ENCODE measurements at regions not wholly inside any gene's neighbourhood (a gene's known extent, or its start where the extent isn't known, plus 50 kb on each side); places are given as distances from the start of the nearest gene placed in this dataset.

DNA sequence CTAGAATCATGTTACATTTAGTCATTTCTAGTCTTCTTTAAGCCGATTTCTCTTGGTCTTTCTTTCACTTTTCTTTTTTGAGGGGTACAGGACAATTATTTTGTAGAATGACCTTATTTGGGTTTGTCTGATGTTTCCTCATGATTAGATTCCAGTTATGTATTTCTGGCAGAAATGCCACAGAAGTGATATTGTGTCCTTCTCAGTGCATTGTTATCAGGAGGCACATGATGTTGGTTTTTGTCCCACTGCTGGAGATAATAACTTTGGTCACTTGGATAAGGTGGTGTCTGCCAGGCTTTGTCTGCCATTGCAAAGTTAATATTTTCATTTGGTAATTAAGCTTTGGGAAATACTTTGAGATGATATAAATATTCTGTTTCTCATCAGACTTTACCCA lies 100.3 kb downstream of the RRM1 start:
- intact Hi-C loops (cut with micrococcal nuclease; ENCODE audit: unreplicated experiment) (no loop called here), in situ Hi-C loops (cut with HindIII; ENCODE audit: extremely low pct_ligation_motif_present, low pct_unique_long_range_greater_than_20kb) (loop anchor here (5.0 kb wide), 1 partner anchor 297 kb away; no protein-coding TSS in a partner anchor)
- WGBS (ENCODE audit: low lambda C conversion rate) = 25% methylated on average over 1 of the region's 1 CpG
- Histone ChIP-seq H3K4me3 (replicated peaks in 1 of 3; ENCODE audit: insufficient read depth in 1 of 3, low read depth in 2 of 3, low read length in 3 of 3) (no peak overlapping the region), H3K9me3 (ENCODE audit: low read length) (no peaks in the 10 kb centered on the region), H3K4me2 (ENCODE audit: low read depth, low read length) (no peak overlapping the region), H3K36me3 (replicated peaks in 1 of 2; ENCODE audit: control insufficient read depth in 1 of 2, insufficient read depth in 2 of 2, low read length in 2 of 2) (no peaks in the 10 kb centered on the region), H2AFZ (ENCODE audit: low read length) (no peak overlapping the region), H3K4me1 (ENCODE audit: insufficient read depth, low read length) (no peaks in the 10 kb centered on the region), H3K9ac (ENCODE audit: insufficient read depth, low read depth, low read length) (no peak overlapping the region), H3K27me3 (ENCODE audit: control insufficient read depth in 1 of 2, insufficient read depth in 2 of 2, low read length in 2 of 2) (peaks cover 5 to 41% of the 10 kb centered on the region in 2 experiments; a peak in 4 of 5 replicates), H3K79me2 (ENCODE audit: insufficient read depth, low read length) (no peaks in the 10 kb centered on the region), H4K20me1 (ENCODE audit: insufficient read depth, low read length) (no peaks in the 10 kb centered on the region), H3K27ac (ENCODE audit: extremely low read length, insufficient read depth, low read length) (no peak overlapping the region)
- BruUV-seq (replicated peaks) = no TSS peak
- TF ChIP-seq UBTF (CRISPR knock-in tag; IDR thresholded peaks at IDR 0.05) = no peak
- no peak for TF ChIP-seq HOXA7 (CRISPR knock-in tag; IDR thresholded peaks at IDR 0.05)
- no peak for TF ChIP-seq ISX (CRISPR knock-in tag; conservative IDR thresholded peaks at IDR 0.05)
- TF ChIP-seq ZNF543 (CRISPR knock-in tag; IDR thresholded peaks at IDR 0.05) = no peak
- no peak for TF ChIP-seq SMARCE1 (IDR thresholded peaks at IDR 0.05; ENCODE audit: borderline replicate concordance)
- no peak for TF ChIP-seq DR1 (CRISPR knock-in tag; IDR thresholded peaks at IDR 0.05)
- TF ChIP-seq, protein P1, sequence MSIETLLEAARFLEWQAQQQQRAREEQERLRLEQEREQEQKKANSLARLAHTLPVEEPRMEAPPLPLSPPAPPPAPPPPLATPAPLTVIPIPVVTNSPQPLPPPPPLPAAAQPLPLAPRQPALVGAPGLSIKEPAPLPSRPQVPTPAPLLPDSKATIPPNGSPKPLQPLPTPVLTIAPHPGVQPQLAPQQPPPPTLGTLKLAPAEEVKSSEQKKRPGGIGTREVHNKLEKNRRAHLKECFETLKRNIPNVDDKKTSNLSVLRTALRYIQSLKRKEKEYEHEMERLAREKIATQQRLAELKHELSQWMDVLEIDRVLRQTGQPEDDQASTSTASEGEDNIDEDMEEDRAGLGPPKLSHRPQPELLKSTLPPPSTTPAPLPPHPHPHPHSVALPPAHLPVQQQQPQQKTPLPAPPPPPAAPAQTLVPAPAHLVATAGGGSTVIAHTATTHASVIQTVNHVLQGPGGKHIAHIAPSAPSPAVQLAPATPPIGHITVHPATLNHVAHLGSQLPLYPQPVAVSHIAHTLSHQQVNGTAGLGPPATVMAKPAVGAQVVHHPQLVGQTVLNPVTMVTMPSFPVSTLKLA (IDR thresholded peaks at IDR 0.05) = no peak
- TF ChIP-seq, protein P2, sequence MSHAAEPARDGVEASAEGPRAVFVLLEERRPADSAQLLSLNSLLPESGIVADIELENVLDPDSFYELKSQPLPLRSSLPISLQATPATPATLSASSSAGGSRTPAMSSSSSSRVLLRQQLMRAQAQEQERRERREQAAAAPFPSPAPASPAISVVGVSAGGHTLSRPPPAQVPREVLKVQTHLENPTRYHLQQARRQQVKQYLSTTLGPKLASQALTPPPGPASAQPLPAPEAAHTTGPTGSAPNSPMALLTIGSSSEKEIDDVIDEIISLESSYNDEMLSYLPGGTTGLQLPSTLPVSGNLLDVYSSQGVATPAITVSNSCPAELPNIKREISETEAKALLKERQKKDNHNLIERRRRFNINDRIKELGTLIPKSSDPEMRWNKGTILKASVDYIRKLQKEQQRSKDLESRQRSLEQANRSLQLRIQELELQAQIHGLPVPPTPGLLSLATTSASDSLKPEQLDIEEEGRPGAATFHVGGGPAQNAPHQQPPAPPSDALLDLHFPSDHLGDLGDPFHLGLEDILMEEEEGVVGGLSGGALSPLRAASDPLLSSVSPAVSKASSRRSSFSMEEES (CRISPR knock-in tag; IDR thresholded peaks at IDR 0.05) = no peak
- no peak for TF ChIP-seq MED13 (CRISPR knock-in tag; IDR thresholded peaks at IDR 0.05)
- no peak for TF ChIP-seq TOPORS (CRISPR knock-in tag; IDR thresholded peaks at IDR 0.05)
- TF ChIP-seq CEBPG (CRISPR knock-in tag; IDR thresholded peaks at IDR 0.05) = no peak
- TF ChIP-seq ADNP (CRISPR knock-in tag; IDR thresholded peaks at IDR 0.05) = no peak
- no peak for TF ChIP-seq TBL1XR1 (IDR thresholded peaks at IDR 0.05; ENCODE audit: borderline replicate concordance, low read length, partially characterized antibody)
- no peak for TF ChIP-seq TOE1 (CRISPR knock-in tag; IDR thresholded peaks at IDR 0.05)
- TF ChIP-seq ZNF775 (CRISPR knock-in tag; IDR thresholded peaks at IDR 0.05; ENCODE audit: borderline replicate concordance) = no peak
- no peak for TF ChIP-seq ZNF841 (CRISPR knock-in tag; IDR thresholded peaks at IDR 0.05; ENCODE audit: borderline replicate concordance)
- TF ChIP-seq AFF4 (CRISPR knock-in tag; IDR thresholded peaks at IDR 0.05) = no peak
- ATAC-seq (no peak), FAIRE-seq (no peak), DNase-seq (ENCODE audit: low spot score) (no peak)
- ChIA-PET CTCF (ENCODE audit: low intra/inter-chr PET ratio, low total read pairs) (no interaction called here), POLR2A (no interaction called here)
